WTC11 (cell line): ENCODE measurements at regions not wholly inside any gene's neighbourhood (a gene's known extent, or its start where the extent isn't known, plus 50 kb on each side); places are given as distances from the start of the nearest gene placed in this dataset.

Source experiments
- ATAC-seq: fragments of 200-7000 bp; cut with Tn5 transposase; 2 replicates; pipeline ENCODE4 v1.10.0; 2021; ENCODE audit warnings: mild to moderate bottlenecking, moderate library complexity
- CTCF ChIA-PET: fragments of 300-600 bp; sonication (Branson Sonifier 250); formaldehyde crosslinking; loops from one replicate; lab custom pipeline; 2021; ENCODE audit warnings: antibody characterized with exemption; lab: Charles Lee
- POLR2A ChIA-PET: fragments of 350-600 bp; sonication (Branson Sonifier 250); formaldehyde crosslinking; loops from one replicate; lab custom pipeline; 2021; ENCODE audit warnings: antibody characterized with exemption; lab: Charles Lee
- DNase-seq: peaks from one replicate; pipeline ENCODE4 v3.0.0; 2021; ENCODE audit warnings: low spot score
- H3K27ac Mint-ChIP-seq: 2 replicates; pipeline ENCODE4 v1.8.0; 2021; ENCODE audit warnings: mixed read lengths
- H3K27me3 Mint-ChIP-seq: 2 replicates; pipeline ENCODE4 v1.8.0; 2021; ENCODE audit warnings: low read depth, mild to moderate bottlenecking, moderate library complexity, mixed read lengths
- H3K36me3 Mint-ChIP-seq: 2 replicates; pipeline ENCODE4 v1.8.0; 2021; ENCODE audit warnings: mixed read lengths
- H3K4me1 Mint-ChIP-seq: 2 replicates; pipeline ENCODE4 v1.8.0; 2022; ENCODE audit warnings: mixed read lengths
- H3K4me3 Mint-ChIP-seq: 2 replicates; pipeline ENCODE4 v1.8.0; 2021; ENCODE audit warnings: mild to moderate bottlenecking, moderate library complexity, mixed read lengths
- H3K9me3 Mint-ChIP-seq: 2 replicates; pipeline ENCODE4 v1.8.0; 2021; ENCODE audit warnings: mixed read lengths
- FOXK1 ChIP-seq: sonication (generic); formaldehyde crosslinking; IDR thresholded peaks from 2 replicates; pipeline ENCODE4 v1.8.0; 2022; ENCODE audit warnings: mild to moderate bottlenecking, moderate library complexity, missing genetic modification reagents
- MYBL2 ChIP-seq: sonication (generic); formaldehyde crosslinking; IDR thresholded peaks from 2 replicates; pipeline ENCODE4 v1.8.1; 2023; ENCODE audit warnings: mild to moderate bottlenecking, moderate library complexity, missing genetic modification reagents
- NFE2L1 ChIP-seq: sonication (generic); formaldehyde crosslinking; IDR thresholded peaks from 2 replicates; pipeline ENCODE4 v1.8.1; 2023; ENCODE audit warnings: missing genetic modification reagents
- SMAD3 ChIP-seq: sonication (generic); formaldehyde crosslinking; IDR thresholded peaks from 2 replicates; pipeline ENCODE4 v1.8.0; 2022; ENCODE audit warnings: missing genetic modification reagents, mild to moderate bottlenecking, borderline replicate concordance
- SMAD4 ChIP-seq: sonication (generic); formaldehyde crosslinking; IDR thresholded peaks from 2 replicates; pipeline ENCODE4 v1.8.0; 2022; ENCODE audit warnings: mild to moderate bottlenecking, missing genetic modification reagents
- SP1 ChIP-seq: sonication (generic); formaldehyde crosslinking; conservative IDR thresholded peaks from 2 replicates; pipeline ENCODE4 v1.8.1; 2022; ENCODE audit warnings: missing genetic modification reagents
- TP53 ChIP-seq: sonication (generic); formaldehyde crosslinking; IDR thresholded peaks from 2 replicates; pipeline ENCODE4 v1.8.1; 2023; ENCODE audit warnings: mild to moderate bottlenecking, missing genetic modification reagents
- ZNF219 ChIP-seq: sonication (generic); formaldehyde crosslinking; IDR thresholded peaks from 2 replicates; pipeline ENCODE4 v1.8.0; 2023; ENCODE audit warnings: missing genetic modification reagents, mild to moderate bottlenecking, borderline replicate concordance
- TF ChIP-seq, protein P1 (sequence below): sonication (generic); formaldehyde crosslinking; IDR thresholded peaks from 2 replicates; pipeline ENCODE4 v1.8.1; 2023; ENCODE audit warnings: mild to moderate bottlenecking, missing genetic modification reagents, borderline replicate concordance
- TF ChIP-seq, protein P2 (sequence below): fragments of 250-450 bp; sonication (Bioruptor Pico); IDR thresholded peaks from 2 replicates; pipeline ENCODE4 v1.9.0; 2021; ENCODE audit warnings: mild to moderate bottlenecking, borderline replicate concordance
- TF ChIP-seq, protein P3 (sequence below): sonication (generic); formaldehyde crosslinking; IDR thresholded peaks from 2 replicates; pipeline ENCODE4 v1.8.0; 2022; ENCODE audit warnings: mild to moderate bottlenecking, missing genetic modification reagents
- TF ChIP-seq, protein P4 (sequence below): sonication (generic); formaldehyde crosslinking; IDR thresholded peaks from 2 replicates; pipeline ENCODE4 v1.8.1; 2022; ENCODE audit warnings: low read depth, missing genetic modification reagents, borderline replicate concordance

DNA sequence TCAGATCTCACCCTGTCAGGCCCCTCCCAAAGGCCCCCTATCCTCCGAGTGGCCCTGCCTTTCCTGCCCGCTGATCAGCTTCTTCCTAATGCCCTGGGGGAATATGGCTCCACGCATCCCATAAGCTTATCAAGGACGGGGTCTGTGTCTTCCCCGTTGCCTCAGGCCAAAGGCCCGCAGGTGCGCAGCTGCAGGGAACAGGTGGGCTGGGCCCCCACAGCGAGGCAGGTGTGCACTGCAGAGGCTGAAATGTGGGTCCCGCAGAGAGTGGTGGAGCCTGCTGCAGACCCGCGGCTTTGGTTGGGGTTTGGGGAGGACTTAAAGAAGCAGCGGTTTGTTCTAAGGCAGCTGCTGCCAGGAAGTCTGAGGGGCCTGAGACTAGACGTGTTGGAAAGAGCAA is 220.8 kb upstream of the TCERG1L start:
- Mint-ChIP-seq H3K4me3 (no peak overlapping the region), H3K36me3 (peaks cover 49% of the 10 kb centered on the region), H3K27ac (no peak overlapping the region), H3K4me1 (no peaks in the 10 kb centered on the region), H3K9me3 (peaks cover 49% of the 10 kb centered on the region), H3K27me3 (peaks cover 6% of the 10 kb centered on the region; the same call in 1 of the 2 replicates)
- TF ChIP-seq, protein P1, sequence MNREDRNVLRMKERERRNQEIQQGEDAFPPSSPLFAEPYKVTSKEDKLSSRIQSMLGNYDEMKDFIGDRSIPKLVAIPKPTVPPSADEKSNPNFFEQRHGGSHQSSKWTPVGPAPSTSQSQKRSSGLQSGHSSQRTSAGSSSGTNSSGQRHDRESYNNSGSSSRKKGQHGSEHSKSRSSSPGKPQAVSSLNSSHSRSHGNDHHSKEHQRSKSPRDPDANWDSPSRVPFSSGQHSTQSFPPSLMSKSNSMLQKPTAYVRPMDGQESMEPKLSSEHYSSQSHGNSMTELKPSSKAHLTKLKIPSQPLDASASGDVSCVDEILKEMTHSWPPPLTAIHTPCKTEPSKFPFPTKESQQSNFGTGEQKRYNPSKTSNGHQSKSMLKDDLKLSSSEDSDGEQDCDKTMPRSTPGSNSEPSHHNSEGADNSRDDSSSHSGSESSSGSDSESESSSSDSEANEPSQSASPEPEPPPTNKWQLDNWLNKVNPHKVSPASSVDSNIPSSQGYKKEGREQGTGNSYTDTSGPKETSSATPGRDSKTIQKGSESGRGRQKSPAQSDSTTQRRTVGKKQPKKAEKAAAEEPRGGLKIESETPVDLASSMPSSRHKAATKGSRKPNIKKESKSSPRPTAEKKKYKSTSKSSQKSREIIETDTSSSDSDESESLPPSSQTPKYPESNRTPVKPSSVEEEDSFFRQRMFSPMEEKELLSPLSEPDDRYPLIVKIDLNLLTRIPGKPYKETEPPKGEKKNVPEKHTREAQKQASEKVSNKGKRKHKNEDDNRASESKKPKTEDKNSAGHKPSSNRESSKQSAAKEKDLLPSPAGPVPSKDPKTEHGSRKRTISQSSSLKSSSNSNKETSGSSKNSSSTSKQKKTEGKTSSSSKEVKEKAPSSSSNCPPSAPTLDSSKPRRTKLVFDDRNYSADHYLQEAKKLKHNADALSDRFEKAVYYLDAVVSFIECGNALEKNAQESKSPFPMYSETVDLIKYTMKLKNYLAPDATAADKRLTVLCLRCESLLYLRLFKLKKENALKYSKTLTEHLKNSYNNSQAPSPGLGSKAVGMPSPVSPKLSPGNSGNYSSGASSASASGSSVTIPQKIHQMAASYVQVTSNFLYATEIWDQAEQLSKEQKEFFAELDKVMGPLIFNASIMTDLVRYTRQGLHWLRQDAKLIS (CRISPR knock-in tag) = no peak
- no peak for TF ChIP-seq SMAD3
- TF ChIP-seq ZNF219 (CRISPR knock-in tag) = no peak
- TF ChIP-seq TP53 = no peak
- TF ChIP-seq SP1 (CRISPR knock-in tag) = no peak
- TF ChIP-seq, protein P2, sequence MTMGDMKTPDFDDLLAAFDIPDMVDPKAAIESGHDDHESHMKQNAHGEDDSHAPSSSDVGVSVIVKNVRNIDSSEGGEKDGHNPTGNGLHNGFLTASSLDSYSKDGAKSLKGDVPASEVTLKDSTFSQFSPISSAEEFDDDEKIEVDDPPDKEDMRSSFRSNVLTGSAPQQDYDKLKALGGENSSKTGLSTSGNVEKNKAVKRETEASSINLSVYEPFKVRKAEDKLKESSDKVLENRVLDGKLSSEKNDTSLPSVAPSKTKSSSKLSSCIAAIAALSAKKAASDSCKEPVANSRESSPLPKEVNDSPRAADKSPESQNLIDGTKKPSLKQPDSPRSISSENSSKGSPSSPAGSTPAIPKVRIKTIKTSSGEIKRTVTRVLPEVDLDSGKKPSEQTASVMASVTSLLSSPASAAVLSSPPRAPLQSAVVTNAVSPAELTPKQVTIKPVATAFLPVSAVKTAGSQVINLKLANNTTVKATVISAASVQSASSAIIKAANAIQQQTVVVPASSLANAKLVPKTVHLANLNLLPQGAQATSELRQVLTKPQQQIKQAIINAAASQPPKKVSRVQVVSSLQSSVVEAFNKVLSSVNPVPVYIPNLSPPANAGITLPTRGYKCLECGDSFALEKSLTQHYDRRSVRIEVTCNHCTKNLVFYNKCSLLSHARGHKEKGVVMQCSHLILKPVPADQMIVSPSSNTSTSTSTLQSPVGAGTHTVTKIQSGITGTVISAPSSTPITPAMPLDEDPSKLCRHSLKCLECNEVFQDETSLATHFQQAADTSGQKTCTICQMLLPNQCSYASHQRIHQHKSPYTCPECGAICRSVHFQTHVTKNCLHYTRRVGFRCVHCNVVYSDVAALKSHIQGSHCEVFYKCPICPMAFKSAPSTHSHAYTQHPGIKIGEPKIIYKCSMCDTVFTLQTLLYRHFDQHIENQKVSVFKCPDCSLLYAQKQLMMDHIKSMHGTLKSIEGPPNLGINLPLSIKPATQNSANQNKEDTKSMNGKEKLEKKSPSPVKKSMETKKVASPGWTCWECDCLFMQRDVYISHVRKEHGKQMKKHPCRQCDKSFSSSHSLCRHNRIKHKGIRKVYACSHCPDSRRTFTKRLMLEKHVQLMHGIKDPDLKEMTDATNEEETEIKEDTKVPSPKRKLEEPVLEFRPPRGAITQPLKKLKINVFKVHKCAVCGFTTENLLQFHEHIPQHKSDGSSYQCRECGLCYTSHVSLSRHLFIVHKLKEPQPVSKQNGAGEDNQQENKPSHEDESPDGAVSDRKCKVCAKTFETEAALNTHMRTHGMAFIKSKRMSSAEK (CRISPR knock-in tag) = no peak
- CTCF ChIA-PET = no interaction called here
- ATAC-seq = no peak
- no peak for DNase-seq
- POLR2A ChIA-PET = no interaction called here

DNA sequence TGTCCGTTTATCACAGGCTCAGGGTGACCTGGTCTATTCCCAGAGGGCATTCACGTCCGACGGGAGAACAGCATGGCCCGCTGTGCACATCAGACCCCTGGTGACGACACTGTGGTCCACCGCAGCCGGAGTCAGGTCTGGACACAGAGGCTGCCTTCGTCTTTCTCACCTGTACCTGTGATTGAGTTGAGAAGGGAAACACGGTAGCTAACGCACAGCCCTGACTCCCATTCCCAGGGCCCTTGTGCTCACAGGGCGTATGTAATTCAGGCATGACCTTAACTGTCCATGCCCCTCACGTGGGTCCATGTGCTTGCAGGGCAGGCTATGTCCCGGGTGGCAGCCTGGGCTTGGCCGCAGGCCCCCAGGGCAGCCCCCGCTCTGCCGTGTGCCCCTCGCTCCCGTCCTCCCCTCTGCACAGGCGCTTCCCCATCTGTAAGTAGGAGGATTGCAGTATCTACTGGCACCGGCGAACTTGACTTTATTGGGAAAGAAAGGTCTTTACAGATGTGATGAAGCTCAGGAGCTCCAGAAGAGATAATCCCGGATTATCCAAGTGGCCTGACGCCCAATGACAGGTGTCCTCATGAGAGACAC is 221.3 kb upstream of the TCERG1L start:
- Mint-ChIP-seq H3K36me3 (peaks cover 48% of the 10 kb centered on the region), H3K9me3 (peaks cover 48% of the 10 kb centered on the region), H3K4me3 (no peak overlapping the region), H3K4me1 (no peaks in the 10 kb centered on the region), H3K27ac (no peak overlapping the region), H3K27me3 (peaks cover 6% of the 10 kb centered on the region; the same call in 1 of the 2 replicates)
- CTCF ChIA-PET = no interaction called here
- TF ChIP-seq SMAD4 = no peak
- no peak for TF ChIP-seq MYBL2 (CRISPR knock-in tag)
- TF ChIP-seq, protein P3, sequence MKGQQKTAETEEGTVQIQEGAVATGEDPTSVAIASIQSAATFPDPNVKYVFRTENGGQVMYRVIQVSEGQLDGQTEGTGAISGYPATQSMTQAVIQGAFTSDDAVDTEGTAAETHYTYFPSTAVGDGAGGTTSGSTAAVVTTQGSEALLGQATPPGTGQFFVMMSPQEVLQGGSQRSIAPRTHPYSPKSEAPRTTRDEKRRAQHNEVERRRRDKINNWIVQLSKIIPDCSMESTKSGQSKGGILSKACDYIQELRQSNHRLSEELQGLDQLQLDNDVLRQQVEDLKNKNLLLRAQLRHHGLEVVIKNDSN (CRISPR knock-in tag) = no peak
- TF ChIP-seq NFE2L1 = no peak
- TF ChIP-seq, protein P4, sequence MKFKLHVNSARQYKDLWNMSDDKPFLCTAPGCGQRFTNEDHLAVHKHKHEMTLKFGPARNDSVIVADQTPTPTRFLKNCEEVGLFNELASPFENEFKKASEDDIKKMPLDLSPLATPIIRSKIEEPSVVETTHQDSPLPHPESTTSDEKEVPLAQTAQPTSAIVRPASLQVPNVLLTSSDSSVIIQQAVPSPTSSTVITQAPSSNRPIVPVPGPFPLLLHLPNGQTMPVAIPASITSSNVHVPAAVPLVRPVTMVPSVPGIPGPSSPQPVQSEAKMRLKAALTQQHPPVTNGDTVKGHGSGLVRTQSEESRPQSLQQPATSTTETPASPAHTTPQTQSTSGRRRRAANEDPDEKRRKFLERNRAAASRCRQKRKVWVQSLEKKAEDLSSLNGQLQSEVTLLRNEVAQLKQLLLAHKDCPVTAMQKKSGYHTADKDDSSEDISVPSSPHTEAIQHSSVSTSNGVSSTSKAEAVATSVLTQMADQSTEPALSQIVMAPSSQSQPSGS (CRISPR knock-in tag) = no peak
- no peak for TF ChIP-seq FOXK1 (CRISPR knock-in tag)
- DNase-seq (no peak), ATAC-seq (no peak)
- POLR2A ChIA-PET = no interaction called here
